ENCODE measurements at regions not wholly inside any gene's neighbourhood (a gene's known extent, or its start where the extent isn't known, plus 50 kb on each side); places are given as distances from the start of the nearest gene placed in this dataset.

- ChIA-PET POLR2A (no interaction called here), CTCF (no interaction called here)
- no peak overlapping the region for H3K4me3 Mint-ChIP-seq
- TF ChIP-seq PREB (CRISPR knock-in tag; IDR thresholded peaks at IDR 0.05; ENCODE audit: borderline replicate concordance), result no peak
- TF ChIP-seq FOXP4 (CRISPR knock-in tag; IDR thresholded peaks at IDR 0.05), result no peak
- no peak for TF ChIP-seq NFE2L1 (CRISPR knock-in tag; IDR thresholded peaks at IDR 0.05)
- TF ChIP-seq ZNF138 (CRISPR knock-in tag; conservative IDR thresholded peaks at IDR 0.05), result no peak
- TF ChIP-seq GTF2I (CRISPR knock-in tag; conservative IDR thresholded peaks at IDR 0.05), result no peak
- no peak for TF ChIP-seq GABPB1 (CRISPR knock-in tag; IDR thresholded peaks at IDR 0.05)
- TF ChIP-seq ZNF232 (CRISPR knock-in tag; IDR thresholded peaks at IDR 0.05), result no peak
- TF ChIP-seq ZNF317 (CRISPR knock-in tag; IDR thresholded peaks at IDR 0.05; ENCODE audit: borderline replicate concordance, low read depth), result no peak
- no peak for TF ChIP-seq FOXP1 (CRISPR knock-in tag; IDR thresholded peaks at IDR 0.05; ENCODE audit: borderline replicate concordance)
- no peak for TF ChIP-seq NFATC4 (CRISPR knock-in tag; IDR thresholded peaks at IDR 0.05)
- TF ChIP-seq MLX (CRISPR knock-in tag; IDR thresholded peaks at IDR 0.05), result no peak
- TF ChIP-seq E2F5 (CRISPR knock-in tag; IDR thresholded peaks at IDR 0.05), result no peak
- TF ChIP-seq ZMAT4 (CRISPR knock-in tag; IDR thresholded peaks at IDR 0.05), result no peak
- no peak for TF ChIP-seq ZNF671 (CRISPR knock-in tag; IDR thresholded peaks at IDR 0.05)
- no peak for TF ChIP-seq HMGA2 (CRISPR knock-in tag; IDR thresholded peaks at IDR 0.05)
- TF ChIP-seq CREM (CRISPR knock-in tag; IDR thresholded peaks at IDR 0.05), result no peak
- no peak for TF ChIP-seq MAX (CRISPR knock-in tag; IDR thresholded peaks at IDR 0.05)
- ATAC-seq (no peak), DNase-seq (ENCODE audit: low spot score) (no peak)
- no peaks in the 10 kb centered on the region for H3K9me3 Mint-ChIP-seq
- H3K36me3 Mint-ChIP-seq, result no peaks in the 10 kb centered on the region
- H3K27me3 Mint-ChIP-seq (ENCODE audit: low read depth), result no peaks in the 10 kb centered on the region
- H3K27ac Mint-ChIP-seq, result no peak overlapping the region
- peaks cover 16% of the 10 kb centered on the region for H3K4me1 Mint-ChIP-seq
Measured at GRCh38 chr15:96598514-96598913, 268.0 kb downstream of the NR2F2 start.

DNA sequence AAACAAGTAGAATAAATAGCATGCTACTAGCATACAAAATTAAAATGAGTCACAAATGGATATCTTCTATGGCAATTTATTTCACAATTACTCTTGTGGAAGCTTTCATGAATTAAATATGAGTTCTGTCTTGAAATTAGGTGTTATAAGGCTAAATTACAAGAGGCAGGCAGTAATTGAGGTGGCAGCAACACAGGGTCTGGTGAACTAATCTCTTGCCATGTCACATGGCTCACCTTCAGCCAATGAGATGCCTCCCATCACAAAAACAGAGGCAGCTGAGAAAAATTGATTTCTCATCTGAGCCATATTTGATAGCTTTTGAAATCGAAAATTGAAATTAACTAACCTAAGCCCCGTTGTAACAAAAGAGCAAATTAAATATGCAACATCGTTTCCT, 268.8 kb downstream of the NR2F2 start:
- Mint-ChIP-seq H3K27me3 (ENCODE audit: low read depth) (no peaks in the 10 kb centered on the region), H3K27ac (no peak overlapping the region), H3K4me1 (peaks cover 8% of the 10 kb centered on the region), H3K36me3 (no peaks in the 10 kb centered on the region), H3K9me3 (no peaks in the 10 kb centered on the region), H3K4me3 (no peak overlapping the region)
- POLR2A ChIA-PET, result no interaction called here
- ATAC-seq, result no peak
- TF ChIP-seq CREM (CRISPR knock-in tag; IDR thresholded peaks at IDR 0.05), result no peak
- TF ChIP-seq USF2 (CRISPR knock-in tag; IDR thresholded peaks at IDR 0.05), result peak; percentile 42
- CTCF ChIA-PET, result no interaction called here
- no peak for DNase-seq (ENCODE audit: low spot score)

- Mint-ChIP-seq H3K27ac (no peak overlapping the region), H3K4me1 (peaks cover 7% of the 10 kb centered on the region; the same call in 1 of the 2 replicates), H3K36me3 (no peaks in the 10 kb centered on the region), H3K9me3 (no peaks in the 10 kb centered on the region), H3K27me3 (ENCODE audit: low read depth) (no peaks in the 10 kb centered on the region), H3K4me3 (no peak overlapping the region)
- ChIA-PET POLR2A (no interaction called here), CTCF (no interaction called here)
- TF ChIP-seq ZNF263 (CRISPR knock-in tag; IDR thresholded peaks at IDR 0.05; ENCODE audit: low read depth), result no peak
- no peak for TF ChIP-seq MYBL2 (CRISPR knock-in tag; IDR thresholded peaks at IDR 0.05)
- no peak for TF ChIP-seq PRRX2 (CRISPR knock-in tag; IDR thresholded peaks at IDR 0.05)
- TF ChIP-seq IRF2 (CRISPR knock-in tag; IDR thresholded peaks at IDR 0.05; ENCODE audit: borderline replicate concordance, low read depth), result no peak
- no peak for TF ChIP-seq ZMAT4 (CRISPR knock-in tag; IDR thresholded peaks at IDR 0.05)
- TF ChIP-seq, protein P1, sequence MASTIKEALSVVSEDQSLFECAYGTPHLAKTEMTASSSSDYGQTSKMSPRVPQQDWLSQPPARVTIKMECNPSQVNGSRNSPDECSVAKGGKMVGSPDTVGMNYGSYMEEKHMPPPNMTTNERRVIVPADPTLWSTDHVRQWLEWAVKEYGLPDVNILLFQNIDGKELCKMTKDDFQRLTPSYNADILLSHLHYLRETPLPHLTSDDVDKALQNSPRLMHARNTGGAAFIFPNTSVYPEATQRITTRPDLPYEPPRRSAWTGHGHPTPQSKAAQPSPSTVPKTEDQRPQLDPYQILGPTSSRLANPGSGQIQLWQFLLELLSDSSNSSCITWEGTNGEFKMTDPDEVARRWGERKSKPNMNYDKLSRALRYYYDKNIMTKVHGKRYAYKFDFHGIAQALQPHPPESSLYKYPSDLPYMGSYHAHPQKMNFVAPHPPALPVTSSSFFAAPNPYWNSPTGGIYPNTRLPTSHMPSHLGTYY (CRISPR knock-in tag; IDR thresholded peaks at IDR 0.05), result no peak
- no peak for TF ChIP-seq NFATC4 (CRISPR knock-in tag; IDR thresholded peaks at IDR 0.05)
- DNase-seq (ENCODE audit: low spot score) (no peak), ATAC-seq (no peak)
Measured at GRCh38 chr15:96600350-96600749, 269.9 kb downstream of the NR2F2 start.

Data from WTC11 (cell line).